ENCODE measurements at regions not wholly inside any gene's neighbourhood (a gene's known extent, or its start where the extent isn't known, plus 50 kb on each side); places are given as distances from the start of the nearest gene placed in this dataset.

DNA sequence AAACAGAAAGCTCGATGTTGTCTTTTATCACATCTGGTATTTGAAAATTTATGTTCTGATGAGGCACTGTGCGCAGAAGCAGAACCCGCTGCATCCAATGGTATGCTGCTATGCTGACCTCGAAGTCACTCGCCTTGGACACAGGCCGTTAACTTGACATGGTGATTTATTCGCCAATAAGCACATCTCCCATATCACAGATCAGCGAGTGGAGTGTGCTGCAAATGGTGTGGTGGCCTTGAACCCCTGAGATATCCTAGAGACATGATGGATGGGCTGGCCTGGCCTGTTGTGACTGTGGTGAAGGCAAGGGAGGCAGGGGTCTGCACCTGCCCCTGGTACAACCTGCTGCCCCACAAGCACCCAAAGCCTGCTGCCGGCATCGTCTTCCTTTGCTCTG lies 175.4 kb upstream of the FRG1 start:
- ATAC-seq (replicated peaks in 6 of 8), result peak in 5 of 8 experiments; percentile 15 to 82 (median 75)
- in situ Hi-C loops (cut with MboI; ENCODE audit: low pct_unique_long_range_greater_than_20kb in 2 of 9, low sequenced_read_pairs in 9 of 9, unreplicated experiment in 9 of 9), result no loop called here
- H3K27ac ChIP-seq, result no peak overlapping the region
- no peak overlapping the region for H3K4me3 ChIP-seq
- peaks cover 6 to 7% of the 10 kb centered on the region in 2 donors for H3K4me1 ChIP-seq (replicated peaks in 1 of 2)
- 7 to 100% (median 66%) methylated on average over 2 to 8 of the region's 10 CpGs for WGBS, 10 experiments

DNA sequence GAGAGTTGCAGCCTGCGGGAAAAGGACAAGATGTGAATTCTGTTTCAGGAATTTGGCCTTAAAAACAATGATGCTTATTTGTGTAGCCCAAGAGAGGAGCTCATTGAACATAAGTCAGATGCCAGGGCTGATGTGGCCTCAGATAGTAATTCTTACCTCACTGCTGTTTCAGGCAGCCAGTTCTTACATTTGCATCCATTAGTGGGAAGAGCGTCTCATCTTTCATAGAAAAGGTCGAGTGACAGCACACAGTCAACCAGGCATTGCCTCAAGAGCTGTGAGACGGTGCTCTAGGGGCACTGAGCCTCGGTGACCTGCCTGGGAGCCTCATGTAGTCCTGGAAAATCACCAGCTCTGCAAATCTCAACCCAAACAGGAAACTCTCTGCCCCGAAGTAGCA lies 174.9 kb upstream of the FRG1 start:
- Histone ChIP-seq H3K4me3 (no peak overlapping the region), H3K27ac (no peak overlapping the region), H3K4me1 (replicated peaks in 1 of 2) (peaks cover 6 to 7% of the 10 kb centered on the region in 2 donors)
- ATAC-seq (replicated peaks in 6 of 8), result peak in 5 of 8 experiments; percentile 27 to 84 (median 76)
- in situ Hi-C loops (cut with MboI; ENCODE audit: low pct_unique_long_range_greater_than_20kb in 2 of 9, low sequenced_read_pairs in 9 of 9, unreplicated experiment in 9 of 9), result no loop called here
- WGBS, 10 experiments, result 7 to 100% (median 42%) methylated on average over 1 to 5 of the region's 6 CpGs; no CpG with 5 or more reads in 2 of the 10 experiments

DNA sequence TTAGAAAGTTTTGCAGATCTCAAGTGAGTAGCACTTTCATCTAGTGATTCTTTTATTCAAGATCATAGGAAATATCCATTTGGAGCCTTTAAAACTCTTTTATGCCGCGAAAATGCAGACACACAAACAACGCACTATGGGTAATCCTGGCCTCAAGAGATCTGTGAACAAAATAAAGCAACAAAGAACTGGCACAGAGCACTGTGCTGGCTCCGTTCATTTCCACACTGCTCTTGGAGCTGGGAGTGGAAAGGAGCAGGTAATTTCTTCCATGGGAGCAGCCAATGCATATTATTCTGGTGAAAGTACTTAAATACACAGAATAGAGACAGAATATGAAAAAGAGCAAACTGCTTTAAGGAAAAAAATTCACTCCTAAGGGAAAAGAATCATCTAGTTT lies 172.7 kb upstream of the FRG1 start:
- Histone ChIP-seq H3K27ac (no peak overlapping the region), H3K4me1 (replicated peaks in 1 of 2) (peaks cover 6 to 7% of the 10 kb centered on the region in 2 donors), H3K4me3 (no peak overlapping the region)
- in situ Hi-C loops (cut with MboI; ENCODE audit: low pct_unique_long_range_greater_than_20kb in 2 of 9, low sequenced_read_pairs in 9 of 9, unreplicated experiment in 9 of 9), result no loop called here
- ATAC-seq (replicated peaks in 6 of 8), result no peak
- 0 to 93% (median 47%) methylated on average over 1 to 4 of the region's 4 CpGs; no CpG with 5 or more reads in 1 of the 10 experiments for WGBS, 10 experiments

DNA sequence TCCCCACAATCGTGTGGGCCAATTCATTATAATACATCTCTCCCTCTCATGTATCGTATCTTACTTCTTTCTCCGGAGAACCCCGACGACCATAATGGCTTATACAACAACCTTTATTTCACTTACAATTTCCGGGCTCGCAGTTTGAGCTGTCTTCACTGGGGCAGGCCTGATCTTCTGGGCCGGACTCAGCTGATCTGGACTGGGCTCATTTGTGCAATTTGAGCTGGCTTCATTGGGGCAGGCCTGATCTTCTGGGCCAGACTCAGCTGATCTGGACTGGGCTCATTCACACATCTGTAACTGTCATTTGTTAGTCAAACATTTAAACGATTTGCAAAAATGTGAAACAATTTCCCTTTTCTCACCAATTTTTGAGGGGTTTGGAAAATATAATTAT lies 171.5 kb upstream of the FRG1 start:
- H3K27ac ChIP-seq, result no peak overlapping the region
- in situ Hi-C loops (cut with MboI; ENCODE audit: low pct_unique_long_range_greater_than_20kb in 2 of 9, low sequenced_read_pairs in 9 of 9, unreplicated experiment in 9 of 9), result no loop called here
- H3K4me3 ChIP-seq, result no peak overlapping the region
- WGBS, 10 experiments, result 17 to 85% (median 55%) methylated on average over 3 to 9 of the region's 9 CpGs; no CpG with 5 or more reads in 1 of the 10 experiments
- ATAC-seq (replicated peaks in 6 of 8), result no peak
- peaks cover 6 to 7% of the 10 kb centered on the region in 2 donors for H3K4me1 ChIP-seq (replicated peaks in 1 of 2)

DNA sequence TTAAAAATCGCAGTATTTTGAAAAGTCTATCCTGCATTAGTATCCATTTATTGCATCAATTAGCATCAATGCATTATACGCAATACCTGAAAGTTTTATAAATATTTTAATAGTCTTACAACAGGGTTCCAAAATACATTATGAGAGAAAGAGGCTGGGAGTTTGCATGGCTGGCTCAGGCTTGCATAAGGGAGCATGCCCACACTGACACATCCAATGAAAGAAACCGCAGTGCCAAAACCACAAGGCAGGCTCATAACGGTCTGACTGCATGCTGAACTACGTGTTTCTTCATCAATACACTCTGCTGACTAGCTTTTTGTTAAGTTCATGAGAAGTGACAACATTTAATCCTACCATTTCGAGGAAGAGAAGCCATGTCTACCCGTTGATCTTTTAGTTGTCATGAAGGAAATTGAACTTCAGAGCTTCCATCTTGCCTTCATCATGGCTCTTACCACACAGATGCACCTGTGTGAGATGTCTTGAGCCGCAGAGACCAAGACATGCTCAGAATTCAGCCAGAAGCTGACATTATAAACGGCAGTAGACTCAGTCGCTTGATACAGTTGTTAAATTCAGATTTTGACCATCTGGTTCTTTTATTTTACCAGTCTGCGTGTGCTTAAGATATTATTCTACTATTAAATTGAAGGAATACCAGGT lies 168.8 kb upstream of the FRG1 start:
- no peak overlapping the region for H3K4me3 ChIP-seq
- H3K27ac ChIP-seq, result no peak overlapping the region
- WGBS, 10 experiments, result 16 to 98% (median 79%) methylated on average over 1 to 7 of the region's 11 CpGs
- no peak for ATAC-seq (replicated peaks in 6 of 8)
- H3K4me1 ChIP-seq (replicated peaks in 1 of 2), result no peaks in the 10 kb centered on the region
- in situ Hi-C loops (cut with MboI; ENCODE audit: low pct_unique_long_range_greater_than_20kb in 2 of 9, low sequenced_read_pairs in 9 of 9, unreplicated experiment in 9 of 9), result no loop called here

DNA sequence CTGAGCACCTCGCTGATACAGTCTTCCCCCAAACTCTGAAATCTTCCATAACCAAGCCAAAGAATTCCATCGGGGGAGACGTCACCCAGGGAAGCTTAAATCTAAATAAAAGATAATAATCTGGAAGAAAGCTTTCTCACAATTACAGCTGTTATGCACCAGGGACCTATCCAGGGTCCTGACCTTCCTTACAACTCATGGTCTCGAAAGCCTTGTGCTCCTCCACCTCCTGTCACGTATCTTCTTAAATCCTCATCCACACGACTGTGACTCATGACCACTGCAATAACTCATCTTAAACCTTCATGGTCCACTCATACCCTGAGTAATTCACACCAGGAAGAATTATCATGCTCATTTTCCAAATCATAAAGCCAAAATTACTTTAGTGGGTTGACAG lies 166.8 kb upstream of the FRG1 start:
- H3K27ac ChIP-seq, result no peak overlapping the region
- peak in 3 of 8 experiments; percentile 52 to 84 (median 74) for ATAC-seq (replicated peaks in 6 of 8)
- WGBS, 10 experiments, result 0 to 80% (median 39%) methylated on average over 2 to 6 of the region's 6 CpGs; no CpG with 5 or more reads in 2 of the 10 experiments
- no peak overlapping the region for H3K4me3 ChIP-seq
- in situ Hi-C loops (cut with MboI; ENCODE audit: low pct_unique_long_range_greater_than_20kb in 2 of 9, low sequenced_read_pairs in 9 of 9, unreplicated experiment in 9 of 9), result no loop called here
- H3K4me1 ChIP-seq (replicated peaks in 1 of 2), result no peaks in the 10 kb centered on the region

DNA sequence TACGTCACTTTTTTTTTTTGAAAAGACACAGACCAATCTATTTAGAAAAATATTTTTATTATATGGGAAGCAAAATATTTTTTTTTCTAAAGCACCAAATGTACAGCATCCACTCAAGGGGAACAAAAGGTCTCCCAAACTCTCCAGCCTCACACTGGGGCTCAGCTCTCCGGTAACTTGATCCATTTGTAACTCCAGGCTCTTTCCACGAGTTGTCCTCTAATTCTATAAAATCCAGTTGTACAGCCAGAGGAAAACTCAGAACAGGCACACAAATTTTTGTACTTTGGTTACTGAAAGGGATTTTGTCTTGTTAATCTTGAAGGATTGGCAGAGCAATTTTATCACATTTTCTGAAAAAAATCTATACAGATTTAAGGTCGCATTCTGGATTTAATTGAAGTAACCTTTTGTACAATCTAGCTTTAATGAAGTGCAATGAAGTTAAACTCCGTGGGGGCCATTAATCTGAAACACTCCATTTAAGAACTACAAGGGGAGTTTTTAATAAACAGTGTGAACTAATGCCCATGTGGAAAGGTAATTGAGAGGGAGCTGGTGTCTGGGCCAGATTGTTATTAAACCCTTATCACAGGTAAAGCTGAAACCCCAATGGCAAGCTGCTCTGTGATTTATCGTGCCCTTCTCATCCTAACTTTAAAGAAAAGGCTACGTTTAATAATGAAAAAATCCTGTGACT lies 161.2 kb upstream of the FRG1 start:
- Histone ChIP-seq H3K4me1 (replicated peaks in 1 of 2) (no peaks in the 10 kb centered on the region), H3K4me3 (no peak overlapping the region), H3K27ac (no peak overlapping the region)
- in situ Hi-C loops (cut with MboI; ENCODE audit: low pct_unique_long_range_greater_than_20kb in 2 of 9, low sequenced_read_pairs in 9 of 9, unreplicated experiment in 9 of 9), result no loop called here
- WGBS, 10 experiments, result 13 to 88% (median 68%) methylated on average over 2 to 7 of the region's 7 CpGs
- ATAC-seq (replicated peaks in 6 of 8), result no peak

DNA sequence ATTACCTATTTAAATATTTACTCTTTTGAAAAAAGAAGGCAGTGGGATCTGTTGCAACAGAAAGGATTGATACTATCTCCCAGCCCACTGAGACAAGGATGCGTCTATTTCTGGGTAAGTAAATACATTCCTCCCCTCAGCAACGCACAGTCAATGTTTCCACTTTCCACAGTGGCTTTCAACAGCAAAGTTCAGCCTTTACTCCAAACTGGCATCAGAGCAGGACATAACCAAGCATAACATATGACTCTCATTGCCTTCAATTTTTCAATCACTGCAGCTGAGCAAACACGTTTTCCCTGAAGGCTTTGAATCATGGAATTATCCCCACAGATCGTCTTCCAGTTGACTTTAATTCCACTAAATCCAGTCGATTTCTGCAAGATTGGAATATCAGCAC lies 160.3 kb upstream of the FRG1 start:
- in situ Hi-C loops (cut with MboI; ENCODE audit: low pct_unique_long_range_greater_than_20kb in 2 of 9, low sequenced_read_pairs in 9 of 9, unreplicated experiment in 9 of 9), result no loop called here

DNA sequence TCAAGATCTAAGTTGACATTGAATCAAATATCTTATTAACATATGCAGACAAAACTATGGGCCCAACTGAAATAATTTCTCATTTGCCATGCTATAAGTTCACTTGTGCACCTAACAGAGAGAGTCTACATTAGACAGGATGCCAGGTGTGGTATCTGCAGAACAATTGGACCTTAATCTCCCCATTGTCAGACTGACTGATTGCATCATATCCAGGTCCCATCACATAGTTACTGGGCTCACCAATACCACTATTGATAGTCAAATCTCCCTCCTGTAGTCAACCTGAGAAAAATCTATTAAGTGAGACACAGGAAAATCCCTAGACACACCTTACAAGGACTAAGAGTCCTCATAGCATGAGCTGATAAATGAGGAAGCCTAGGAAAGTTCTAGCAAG lies 156.0 kb upstream of the FRG1 start:
- peaks cover 5 to 6% of the 10 kb centered on the region in 2 donors for H3K4me1 ChIP-seq (replicated peaks in 1 of 2)
- no peak for ATAC-seq (replicated peaks in 6 of 8)
- in situ Hi-C loops (cut with MboI; ENCODE audit: low pct_unique_long_range_greater_than_20kb in 2 of 9, low sequenced_read_pairs in 9 of 9, unreplicated experiment in 9 of 9), result no loop called here
- no peak overlapping the region for H3K4me3 ChIP-seq
- H3K27ac ChIP-seq, result no peak overlapping the region

More for the DNA sequence above, 160.3 kb upstream of the FRG1 start:
- ATAC-seq (replicated peaks in 6 of 8), result peak in 1 of 8 experiments; percentile 97
- H3K4me3 ChIP-seq, result no peak overlapping the region
- no peak overlapping the region for H3K27ac ChIP-seq
- WGBS, 10 experiments, result 0 to 96% (median 69%) methylated on average over 1 to 5 of the region's 5 CpGs
- H3K4me1 ChIP-seq (replicated peaks in 1 of 2), result no peaks in the 10 kb centered on the region

DNA sequence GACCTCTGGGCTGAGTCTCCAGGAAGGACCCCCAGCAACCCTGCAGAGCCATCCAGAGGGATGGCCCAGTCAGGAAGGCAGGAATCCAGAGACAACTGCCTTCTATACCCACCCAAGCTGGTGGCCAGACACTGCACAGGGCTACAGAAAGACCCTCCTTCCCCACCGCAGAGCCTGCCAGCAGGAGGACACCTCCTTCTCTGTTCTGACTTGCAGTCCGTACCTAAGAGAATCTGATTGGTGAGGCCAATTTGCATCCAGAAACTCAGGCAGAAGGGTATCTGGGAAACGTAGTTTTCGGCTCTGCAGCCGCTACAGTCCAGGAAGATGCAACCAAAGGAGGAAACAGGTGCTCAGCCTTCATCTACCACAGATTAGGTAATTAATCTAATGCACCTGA lies 155.4 kb upstream of the FRG1 start:
- no peak overlapping the region for H3K27ac ChIP-seq
- WGBS, 10 experiments, result 25 to 83% (median 42%) methylated on average over 1 to 3 of the region's 5 CpGs; no CpG with 5 or more reads in 4 of the 10 experiments
- in situ Hi-C loops (cut with MboI; ENCODE audit: low pct_unique_long_range_greater_than_20kb in 2 of 9, low sequenced_read_pairs in 9 of 9, unreplicated experiment in 9 of 9), result no loop called here
- ATAC-seq (replicated peaks in 6 of 8), result no peak
- H3K4me1 ChIP-seq (replicated peaks in 1 of 2), result peaks cover 5 to 6% of the 10 kb centered on the region in 2 donors
- H3K4me3 ChIP-seq, result no peak overlapping the region

DNA sequence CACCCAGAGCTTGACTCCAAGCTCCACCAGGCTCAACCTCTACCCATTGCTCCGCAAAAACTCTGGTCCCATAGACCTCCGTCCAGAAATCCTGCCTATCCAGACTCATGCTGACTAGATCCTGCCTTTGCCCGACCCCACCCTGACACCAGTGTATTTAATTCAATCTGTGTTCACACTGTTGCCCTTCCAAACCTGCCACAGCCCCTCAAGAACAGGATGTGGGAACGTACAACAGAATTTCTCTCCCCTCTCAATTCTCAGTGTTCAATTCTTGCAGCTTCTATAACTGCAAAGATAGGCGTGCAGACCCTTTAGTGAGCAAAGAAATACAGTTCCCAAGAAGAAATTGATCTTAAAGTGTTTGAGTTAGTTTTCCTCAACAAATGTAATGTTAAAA lies 154.2 kb upstream of the FRG1 start:
- no peak overlapping the region for H3K27ac ChIP-seq
- in situ Hi-C loops (cut with MboI; ENCODE audit: low pct_unique_long_range_greater_than_20kb in 2 of 9, low sequenced_read_pairs in 9 of 9, unreplicated experiment in 9 of 9), result no loop called here
- no peak overlapping the region for H3K4me3 ChIP-seq
- ATAC-seq (replicated peaks in 6 of 8), result no peak
- WGBS, 10 experiments, result 0 to 92% (median 63%) methylated on average over 1 to 4 of the region's 5 CpGs
- H3K4me1 ChIP-seq (replicated peaks in 1 of 2), result peaks cover 5 to 6% of the 10 kb centered on the region in 2 donors

DNA sequence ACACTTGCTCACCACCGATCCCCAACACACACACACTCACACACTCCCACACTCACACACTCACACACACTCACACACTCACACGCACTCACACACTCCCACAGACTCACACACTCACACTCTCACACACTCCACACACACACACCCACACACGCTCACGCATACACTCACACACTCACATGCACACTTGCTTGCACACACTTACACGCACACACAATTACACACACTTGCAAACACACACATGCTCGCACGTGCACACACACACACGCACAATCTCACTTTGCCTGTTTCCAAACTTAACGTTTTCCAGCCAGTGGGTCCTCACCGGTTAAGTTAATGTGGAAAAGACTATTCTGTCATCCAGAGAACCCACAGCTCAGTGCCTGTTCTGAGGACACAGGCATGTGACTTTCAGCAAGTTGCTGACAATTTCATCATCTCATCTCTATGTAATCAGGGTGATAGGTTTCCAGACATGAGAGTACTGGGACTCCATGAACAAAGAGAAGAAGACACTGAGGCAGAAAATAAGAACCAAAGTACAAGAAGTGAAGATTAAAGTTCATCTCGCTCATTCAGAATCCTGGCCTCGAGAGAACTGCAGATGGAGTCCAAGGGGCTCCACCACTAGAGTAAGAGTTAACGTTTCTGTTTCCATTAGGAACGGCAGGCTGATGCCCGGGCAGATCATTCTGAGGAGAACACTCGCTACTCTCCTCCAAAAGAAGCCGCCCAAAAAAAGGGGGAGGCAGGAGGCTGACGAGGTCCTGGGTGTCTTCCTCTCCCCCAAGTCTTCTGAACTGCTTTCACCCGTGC lies 153.2 kb upstream of the FRG1 start:
- WGBS, 10 experiments, result 2 to 100% (median 82%) methylated on average over 1 to 17 of the region's 19 CpGs
- H3K4me1 ChIP-seq (replicated peaks in 1 of 2), result peaks cover 5 to 6% of the 10 kb centered on the region in 2 donors
- H3K27ac ChIP-seq, result no peak overlapping the region
- in situ Hi-C loops (cut with MboI; ENCODE audit: low pct_unique_long_range_greater_than_20kb in 2 of 9, low sequenced_read_pairs in 9 of 9, unreplicated experiment in 9 of 9), result no loop called here
- ATAC-seq (replicated peaks in 6 of 8), result peak in 5 of 8 experiments; percentile 69 to 89 (median 73)
- H3K4me3 ChIP-seq, result no peak overlapping the region

DNA sequence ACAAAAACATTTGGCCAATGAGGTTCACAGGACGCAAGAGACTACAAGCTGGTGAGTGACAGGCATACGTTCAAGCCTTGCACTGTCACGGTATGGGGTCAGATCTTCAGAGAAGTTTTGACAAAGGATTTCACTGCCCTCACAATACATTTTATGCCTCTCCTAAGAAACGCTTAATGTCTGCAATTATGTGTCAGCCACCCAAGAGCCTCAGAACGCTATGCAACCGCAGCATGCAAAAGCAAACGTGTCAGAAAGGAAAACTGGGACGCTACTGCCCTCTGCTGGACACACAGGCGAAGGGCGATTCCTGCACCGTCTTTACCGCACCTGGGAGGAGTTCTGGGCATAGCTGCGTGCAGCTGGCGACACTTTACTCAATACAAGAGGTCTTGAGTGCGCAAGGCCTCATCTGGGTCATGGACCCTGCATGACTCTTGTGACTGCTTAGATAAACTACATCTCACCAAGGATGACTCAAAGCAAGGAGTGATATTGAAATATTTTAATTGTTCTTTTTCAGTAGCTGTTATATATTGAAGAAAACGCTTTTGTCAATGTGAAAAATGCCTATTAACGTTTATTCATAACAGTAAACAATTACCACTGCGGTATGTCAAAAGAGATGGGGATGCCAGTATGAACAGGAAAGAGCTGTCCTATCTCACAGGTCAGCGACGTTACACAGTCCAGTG lies 147.6 kb upstream of the FRG1 start:
- ATAC-seq (replicated peaks in 6 of 8), result peak; percentile 92 to 99 (median 98)
- Histone ChIP-seq H3K27ac (no peak overlapping the region), H3K4me3 (no peak overlapping the region), H3K4me1 (replicated peaks in 1 of 2) (peaks cover 0 to 4% of the 10 kb centered on the region in 2 donors)
- in situ Hi-C loops (cut with MboI; ENCODE audit: low pct_unique_long_range_greater_than_20kb in 2 of 9, low sequenced_read_pairs in 9 of 9, unreplicated experiment in 9 of 9), result no loop called here
- 0 to 100% (median 22%) methylated on average over 1 to 14 of the region's 20 CpGs for WGBS, 10 experiments

Measured in motor neuron (in vitro differentiated cells).